GM12878 (cell line): ENCODE measurements at regions not wholly inside any gene's neighbourhood (a gene's known extent, or its start where the extent isn't known, plus 50 kb on each side); places are given as distances from the start of the nearest gene placed in this dataset.

Experiments used
- ATF7 ChIP-seq: fragments of 450-650 bp; IDR thresholded peaks from 2 replicates; pipeline ENCODE4 v1.6.1; 2016; ENCODE audit warnings: low read depth, mild to moderate bottlenecking
- HSF1 ChIP-seq: fragments of 150-350 bp; IDR thresholded peaks from 2 replicates; pipeline ENCODE4 v1.6.1; 2014; ENCODE audit warnings: mild to moderate bottlenecking, low read depth, low read length
- IRF3 ChIP-seq: fragments of 450-650 bp; IDR thresholded peaks from 2 replicates; pipeline ENCODE4 v1.6.1; 2014; ENCODE audit warnings: mild to moderate bottlenecking
- NFIC ChIP-seq: IDR thresholded peaks from 2 replicates; pipeline ENCODE4 v1.6.1; 2012; ENCODE audit warnings: low read depth, mild to moderate bottlenecking, inconsistent platforms, low read length, moderate library complexity
- PKNOX1 ChIP-seq: fragments of 450-650 bp; IDR thresholded peaks from 2 replicates; pipeline ENCODE4 v1.6.1; 2016; ENCODE audit warnings: mild to moderate bottlenecking
- PRDM15 ChIP-seq: fragments of 450-650 bp; formaldehyde crosslinking; IDR thresholded peaks from 2 replicates; pipeline ENCODE4 v1.4.0; 2020; ENCODE audit warnings: mild to moderate bottlenecking, moderate library complexity
- USF1 ChIP-seq: IDR thresholded peaks from 2 replicates; pipeline ENCODE4 v1.6.1; 2011; ENCODE audit warnings: borderline replicate concordance, low read depth, mild to moderate bottlenecking, moderate library complexity, mixed read lengths, low read length; ENCODE audit not compliant: insufficient read depth; ENCODE audit errors: extremely low read length
- ZBTB33 ChIP-seq: fragments of 450-650 bp; IDR thresholded peaks from 2 replicates; pipeline ENCODE4 v1.6.1; 2017; ENCODE audit warnings: mild to moderate bottlenecking

- TF ChIP-seq NFIC, result no peak
- no peak for TF ChIP-seq PKNOX1
- no peak for TF ChIP-seq USF1
- TF ChIP-seq ATF7, result no peak
- TF ChIP-seq ZBTB33, result no peak
- TF ChIP-seq HSF1, result no peak
- TF ChIP-seq IRF3, result no peak
- TF ChIP-seq PRDM15 (CRISPR knock-in tag), result no peak
- TF ChIP-seq, all 136 proteins: peak for 0
Measured at GRCh38 chr10:78875932-78876331, 192.8 kb upstream of the ZMIZ1 start (continued).
